ENCODE measurements at regions not wholly inside any gene's neighbourhood (a gene's known extent, or its start where the extent isn't known, plus 50 kb on each side); places are given as distances from the start of the nearest gene placed in this dataset.

DNA sequence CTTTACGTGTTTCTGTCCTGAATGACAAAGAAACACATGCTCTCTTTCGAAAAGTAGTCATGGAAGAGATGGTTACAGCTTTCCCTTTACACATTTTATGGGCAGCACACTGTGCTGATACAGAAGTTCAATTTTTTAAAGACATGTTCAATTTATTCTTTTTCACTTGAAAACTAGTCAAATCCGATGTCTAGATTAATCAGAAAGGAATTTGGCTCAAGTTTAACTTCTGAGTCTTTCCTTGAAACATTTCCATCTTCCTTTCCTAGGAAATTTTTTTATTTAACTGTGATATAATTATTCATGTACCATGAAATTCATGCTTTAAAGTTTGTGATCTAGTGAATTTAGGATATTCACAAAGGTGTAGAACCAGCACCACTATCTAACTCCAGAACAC is 360.1 kb downstream of the TNS3 start:
- Histone ChIP-seq H3K27ac (ENCODE audit: low read length, poor library complexity, severe bottlenecking) (no peak overlapping the region), H3K18ac (ENCODE audit: low read depth in 1 of 2, low read length in 2 of 2) (no peak overlapping the region), H3K9ac (ENCODE audit: low read length) (no peak overlapping the region), H2AK5ac (ENCODE audit: low read length, severe bottlenecking) (no peak overlapping the region), H2BK15ac (ENCODE audit: low read depth, poor library complexity, severe bottlenecking) (no peak overlapping the region), H2BK120ac (ENCODE audit: low read depth, low read length) (no peak overlapping the region), H3K36me3 (ENCODE audit: control insufficient read depth in 1 of 2, insufficient read depth in 2 of 2, low read depth in 1 of 2, low read length in 2 of 2) (no peaks in the 10 kb centered on the region), H3K14ac (ENCODE audit: low read length in 2 of 2) (no peak overlapping the region), H3K4me3 (ENCODE audit: insufficient read depth in 1 of 2, low read depth in 1 of 2, low read length in 2 of 2) (no peak overlapping the region), H3K9me3 (ENCODE audit: control insufficient read depth, low read length) (no peaks in the 10 kb centered on the region), H3K4ac (ENCODE audit: low read depth in 1 of 2, low read length in 2 of 2) (no peak overlapping the region), H4K8ac (ENCODE audit: low read length) (no peak overlapping the region), H4K91ac (ENCODE audit: low read length) (no peak overlapping the region), H3K23ac (ENCODE audit: low read length in 2 of 2) (no peak overlapping the region), H3K4me1 (ENCODE audit: control insufficient read depth, insufficient read depth, low read depth, low read length) (peaks cover 3% of the 10 kb centered on the region), H3K79me1 (replicated peaks; ENCODE audit: low read length, poor library complexity, severe bottlenecking) (no peaks in the 10 kb centered on the region), H3K27me3 (ENCODE audit: control insufficient read depth in 1 of 2, insufficient read depth in 1 of 2, low read length in 2 of 2) (no peaks in the 10 kb centered on the region), H2AFZ (ENCODE audit: low read depth, low read length) (no peak overlapping the region), H2BK5ac (ENCODE audit: low read depth, low read length, poor library complexity, severe bottlenecking) (no peak overlapping the region), H3K4me2 (ENCODE audit: low read length, poor library complexity, severe bottlenecking) (no peak overlapping the region), H2BK12ac (ENCODE audit: low read length in 2 of 2) (no peak overlapping the region)
- DNase-seq, result no peak
- WGBS, result 100% methylated on average over 2 of the region's 3 CpGs

DNA sequence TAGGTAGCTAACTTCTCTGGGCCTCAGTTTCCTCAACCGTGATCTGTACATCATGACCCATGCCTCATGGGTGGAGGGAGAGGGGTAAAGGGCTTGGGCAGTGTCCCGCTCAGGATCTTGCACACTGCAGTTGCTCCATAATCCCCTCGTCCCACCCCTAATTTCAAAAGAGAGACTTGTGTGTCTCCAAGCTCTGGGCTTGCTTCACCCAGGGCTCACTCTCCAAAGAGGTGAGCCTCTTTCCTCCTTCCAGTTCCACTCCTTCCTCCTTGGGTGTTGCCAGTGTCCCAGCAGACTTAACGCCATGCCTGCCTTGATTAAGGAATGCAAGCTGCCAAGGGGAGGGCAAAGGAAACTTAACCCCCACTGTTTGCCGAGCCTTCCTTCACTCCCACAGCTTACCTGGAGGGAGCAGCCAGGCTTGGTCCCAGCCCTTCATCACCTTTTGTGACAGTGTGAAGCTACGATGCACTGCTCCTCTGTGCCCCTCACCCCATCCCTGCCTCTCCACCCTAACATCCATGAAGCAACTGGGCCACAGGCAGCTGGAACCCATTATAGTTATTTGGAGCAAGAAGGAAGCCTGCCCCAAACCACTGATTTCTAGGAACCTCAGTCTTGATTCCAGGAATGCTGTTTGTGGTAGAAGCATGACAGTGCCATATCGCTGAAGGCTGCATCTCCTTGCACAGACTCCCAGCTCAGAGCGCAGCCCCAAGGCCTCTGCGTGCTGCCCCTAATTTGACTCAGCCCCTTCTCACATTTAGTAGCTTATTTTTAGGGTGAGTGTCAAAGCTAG is 363.3 kb downstream of the TNS3 start:
- no peak overlapping the region for H3K23ac ChIP-seq (ENCODE audit: low read length in 2 of 2)
- DNase-seq, result no peak
- H3K27ac ChIP-seq (ENCODE audit: low read length, poor library complexity, severe bottlenecking), result no peak overlapping the region
- H4K91ac ChIP-seq (ENCODE audit: low read length), result no peak overlapping the region
- H4K8ac ChIP-seq (ENCODE audit: low read length), result no peak overlapping the region
- H3K27me3 ChIP-seq (ENCODE audit: control insufficient read depth in 1 of 2, insufficient read depth in 1 of 2, low read length in 2 of 2), result peaks cover 0 to 6% of the 10 kb centered on the region in 2 experiments
- WGBS, result 95% methylated on average over 7 of the region's 9 CpGs
- no peaks in the 10 kb centered on the region for H3K36me3 ChIP-seq (ENCODE audit: control insufficient read depth in 1 of 2, insufficient read depth in 2 of 2, low read depth in 1 of 2, low read length in 2 of 2)
- H2AK5ac ChIP-seq (ENCODE audit: low read length, severe bottlenecking), result no peak overlapping the region
- no peak overlapping the region for H2BK5ac ChIP-seq (ENCODE audit: low read depth, low read length, poor library complexity, severe bottlenecking)
- H3K4ac ChIP-seq (ENCODE audit: low read depth in 1 of 2, low read length in 2 of 2), result no peak overlapping the region
- no peak overlapping the region for H3K14ac ChIP-seq (ENCODE audit: low read length in 2 of 2)
- no peak overlapping the region for H3K4me2 ChIP-seq (ENCODE audit: low read length, poor library complexity, severe bottlenecking)
- H3K4me3 ChIP-seq (ENCODE audit: insufficient read depth in 1 of 2, low read depth in 1 of 2, low read length in 2 of 2), result no peak overlapping the region
- no peaks in the 10 kb centered on the region for H3K9me3 ChIP-seq (ENCODE audit: control insufficient read depth, low read length)
- peaks cover 1% of the 10 kb centered on the region for H3K4me1 ChIP-seq (ENCODE audit: control insufficient read depth, insufficient read depth, low read depth, low read length)
- no peaks in the 10 kb centered on the region for H3K79me1 ChIP-seq (replicated peaks; ENCODE audit: low read length, poor library complexity, severe bottlenecking)
- H3K18ac ChIP-seq (ENCODE audit: low read depth in 1 of 2, low read length in 2 of 2), result peak overlapping the region in 1 of 2 experiments; percentile 37
- peak overlapping the region in 1 of 2 experiments; percentile 66 for H2BK12ac ChIP-seq (ENCODE audit: low read length in 2 of 2)
- no peak overlapping the region for H3K9ac ChIP-seq (ENCODE audit: low read length)
- H2BK15ac ChIP-seq (ENCODE audit: low read depth, poor library complexity, severe bottlenecking), result no peak overlapping the region
- no peak overlapping the region for H2BK120ac ChIP-seq (ENCODE audit: low read depth, low read length)
- no peak overlapping the region for H2AFZ ChIP-seq (ENCODE audit: low read depth, low read length)

DNA sequence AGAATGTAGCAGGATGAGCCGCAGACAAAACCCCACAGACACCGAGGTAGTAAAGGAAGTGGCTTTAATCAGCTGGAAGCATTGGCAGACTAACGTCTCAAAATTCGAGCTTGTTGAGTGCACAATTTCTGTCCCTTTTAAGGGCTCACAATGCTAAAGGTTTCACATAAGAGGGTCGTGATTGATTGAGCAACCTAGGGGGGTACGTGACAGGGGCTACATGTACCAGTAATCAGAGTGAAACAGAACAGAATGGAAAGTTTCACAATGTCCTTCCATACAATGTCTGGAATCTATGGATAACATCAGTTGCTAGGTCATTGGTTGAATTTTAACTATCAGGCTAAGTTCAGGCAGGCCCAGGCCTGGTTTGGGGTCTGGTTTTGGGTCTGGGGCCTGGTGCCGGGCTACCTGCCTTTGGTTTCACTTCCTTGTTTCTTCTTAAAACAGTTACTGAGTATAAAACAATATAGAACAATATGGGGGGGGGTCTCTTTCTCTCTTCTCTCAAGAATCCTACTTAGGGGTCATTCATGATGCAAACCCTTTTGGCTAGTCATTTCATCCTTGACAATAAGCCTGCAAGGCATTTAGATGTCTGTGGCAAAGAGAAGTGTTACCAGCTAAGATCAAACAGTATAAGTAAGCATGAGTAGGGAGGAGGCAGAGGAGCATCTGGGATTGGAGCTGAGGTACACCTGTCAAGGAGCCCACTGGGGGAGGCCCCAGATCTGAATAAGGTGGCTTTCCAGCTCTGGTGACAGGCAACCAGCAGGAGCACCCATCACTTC is 364.1 kb downstream of the TNS3 start:
- Histone ChIP-seq H4K91ac (ENCODE audit: low read length) (no peak overlapping the region), H3K27ac (ENCODE audit: low read length, poor library complexity, severe bottlenecking) (no peak overlapping the region), H2AFZ (ENCODE audit: low read depth, low read length) (no peak overlapping the region), H3K4me2 (ENCODE audit: low read length, poor library complexity, severe bottlenecking) (no peak overlapping the region), H2BK15ac (ENCODE audit: low read depth, poor library complexity, severe bottlenecking) (no peak overlapping the region), H2AK5ac (ENCODE audit: low read length, severe bottlenecking) (no peak overlapping the region), H3K23ac (ENCODE audit: low read length in 2 of 2) (no peak overlapping the region), H3K14ac (ENCODE audit: low read length in 2 of 2) (no peak overlapping the region), H2BK5ac (ENCODE audit: low read depth, low read length, poor library complexity, severe bottlenecking) (no peak overlapping the region), H3K18ac (ENCODE audit: low read depth in 1 of 2, low read length in 2 of 2) (peak overlapping the region in 1 of 2 experiments; percentile 37), H3K4me1 (ENCODE audit: control insufficient read depth, insufficient read depth, low read depth, low read length) (peaks cover 1% of the 10 kb centered on the region), H3K9ac (ENCODE audit: low read length) (no peak overlapping the region), H2BK12ac (ENCODE audit: low read length in 2 of 2) (no peak overlapping the region), H3K4me3 (ENCODE audit: insufficient read depth in 1 of 2, low read depth in 1 of 2, low read length in 2 of 2) (no peak overlapping the region), H3K9me3 (ENCODE audit: control insufficient read depth, low read length) (no peaks in the 10 kb centered on the region), H2BK120ac (ENCODE audit: low read depth, low read length) (no peak overlapping the region), H4K8ac (ENCODE audit: low read length) (no peak overlapping the region), H3K79me1 (replicated peaks; ENCODE audit: low read length, poor library complexity, severe bottlenecking) (no peaks in the 10 kb centered on the region), H3K4ac (ENCODE audit: low read depth in 1 of 2, low read length in 2 of 2) (no peak overlapping the region), H3K27me3 (ENCODE audit: control insufficient read depth in 1 of 2, insufficient read depth in 1 of 2, low read length in 2 of 2) (peaks cover 0 to 10% of the 10 kb centered on the region in 2 experiments), H3K36me3 (ENCODE audit: control insufficient read depth in 1 of 2, insufficient read depth in 2 of 2, low read depth in 1 of 2, low read length in 2 of 2) (no peaks in the 10 kb centered on the region)
- 86% methylated on average over 6 of the region's 7 CpGs for WGBS
- DNase-seq, result no peak

- no peak for DNase-seq
- Histone ChIP-seq H2BK15ac (ENCODE audit: low read depth, poor library complexity, severe bottlenecking) (peak overlapping the region; percentile 33), H3K27me3 (ENCODE audit: control insufficient read depth in 1 of 2, insufficient read depth in 1 of 2, low read length in 2 of 2) (peaks cover 0 to 17% of the 10 kb centered on the region in 2 experiments), H3K79me1 (replicated peaks; ENCODE audit: low read length, poor library complexity, severe bottlenecking) (no peaks in the 10 kb centered on the region), H2AK5ac (ENCODE audit: low read length, severe bottlenecking) (no peak overlapping the region), H3K36me3 (ENCODE audit: control insufficient read depth in 1 of 2, insufficient read depth in 2 of 2, low read depth in 1 of 2, low read length in 2 of 2) (no peaks in the 10 kb centered on the region), H4K8ac (ENCODE audit: low read length) (no peak overlapping the region), H3K23ac (ENCODE audit: low read length in 2 of 2) (no peak overlapping the region), H3K18ac (ENCODE audit: low read depth in 1 of 2, low read length in 2 of 2) (no peak overlapping the region), H3K14ac (ENCODE audit: low read length in 2 of 2) (no peak overlapping the region), H2BK120ac (ENCODE audit: low read depth, low read length) (no peak overlapping the region), H3K9ac (ENCODE audit: low read length) (no peak overlapping the region), H3K4ac (ENCODE audit: low read depth in 1 of 2, low read length in 2 of 2) (no peak overlapping the region), H2BK12ac (ENCODE audit: low read length in 2 of 2) (no peak overlapping the region), H2BK5ac (ENCODE audit: low read depth, low read length, poor library complexity, severe bottlenecking) (no peak overlapping the region), H2AFZ (ENCODE audit: low read depth, low read length) (no peak overlapping the region), H4K91ac (ENCODE audit: low read length) (no peak overlapping the region), H3K4me3 (ENCODE audit: insufficient read depth in 1 of 2, low read depth in 1 of 2, low read length in 2 of 2) (no peak overlapping the region), H3K4me2 (ENCODE audit: low read length, poor library complexity, severe bottlenecking) (no peak overlapping the region), H3K4me1 (ENCODE audit: control insufficient read depth, insufficient read depth, low read depth, low read length) (peaks cover 1% of the 10 kb centered on the region), H3K27ac (ENCODE audit: low read length, poor library complexity, severe bottlenecking) (no peak overlapping the region), H3K9me3 (ENCODE audit: control insufficient read depth, low read length) (no peaks in the 10 kb centered on the region)
- WGBS, result 97% methylated on average over 3 of the region's 3 CpGs
Observed at GRCh38 chr7:47217086-47217485, 364.8 kb downstream of the TNS3 start.

Data from mesenchymal stem cell (in vitro differentiated cells and primary cell).